ENCODE measurements at regions not wholly inside any gene's neighbourhood (a gene's known extent, or its start where the extent isn't known, plus 50 kb on each side); places are given as distances from the start of the nearest gene placed in this dataset.
A peak's percentile ranks its signal among the peaks of the same experiment; 100 is the strongest.

- H3K27ac Mint-ChIP-seq, result no peak overlapping the region
- H3K4me1 Mint-ChIP-seq, result peaks cover 0 to 1% (median 0%) of the 10 kb centered on the region in 3 donors
- no peaks in the 10 kb centered on the region for H3K36me3 Mint-ChIP-seq
- H3K27me3 Mint-ChIP-seq, result no peaks in the 10 kb centered on the region
- H3K9me3 Mint-ChIP-seq, result no peaks in the 10 kb centered on the region
- no peak overlapping the region for H3K4me3 Mint-ChIP-seq
Observed at GRCh38 chr6:103215847-103216246, 1643.9 kb downstream of the HACE1 start.

- Mint-ChIP-seq H3K4me1 (no peaks in the 10 kb centered on the region), H3K9me3 (peaks cover 0 to 3% (median 2%) of the 10 kb centered on the region in 3 donors), H3K4me3 (no peak overlapping the region), H3K36me3 (no peaks in the 10 kb centered on the region), H3K27me3 (no peaks in the 10 kb centered on the region), H3K27ac (no peak overlapping the region)
Observed at GRCh38 chr6:103210686-103211085, 1649.0 kb downstream of the HACE1 start.

- no peaks in the 10 kb centered on the region for H3K4me1 Mint-ChIP-seq
- H3K9me3 Mint-ChIP-seq, result peaks cover 0 to 4% (median 0%) of the 10 kb centered on the region in 3 donors
- H3K27me3 Mint-ChIP-seq, result no peaks in the 10 kb centered on the region
- peak overlapping the region in 1 of 3 donors; percentile 7 for H3K27ac Mint-ChIP-seq
- no peak overlapping the region for H3K4me3 Mint-ChIP-seq
- no peaks in the 10 kb centered on the region for H3K36me3 Mint-ChIP-seq
Observed at GRCh38 chr6:103198386-103198785, 1661.3 kb downstream of the HACE1 start.

GRCh38 chr6:103193413-103193812 lies 1666.3 kb downstream of the HACE1 start:
- no peaks in the 10 kb centered on the region for H3K27me3 Mint-ChIP-seq
- no peaks in the 10 kb centered on the region for H3K4me1 Mint-ChIP-seq
- H3K27ac Mint-ChIP-seq, result no peak overlapping the region
- no peak overlapping the region for H3K4me3 Mint-ChIP-seq
- peaks cover 0 to 4% (median 3%) of the 10 kb centered on the region in 3 donors for H3K9me3 Mint-ChIP-seq
- H3K36me3 Mint-ChIP-seq, result no peaks in the 10 kb centered on the region

- Mint-ChIP-seq H3K27me3 (no peaks in the 10 kb centered on the region), H3K9me3 (peaks cover 0 to 4% (median 3%) of the 10 kb centered on the region in 3 donors), H3K4me3 (no peak overlapping the region), H3K27ac (no peak overlapping the region), H3K4me1 (no peaks in the 10 kb centered on the region), H3K36me3 (no peaks in the 10 kb centered on the region)
Observed at GRCh38 chr6:103191391-103192093, 1668.2 kb downstream of the HACE1 start.

GRCh38 chr6:103184776-103185175 lies 1674.9 kb downstream of the HACE1 start:
- H3K36me3 Mint-ChIP-seq, result no peaks in the 10 kb centered on the region
- peaks cover 0 to 2% (median 0%) of the 10 kb centered on the region in 3 donors for H3K4me1 Mint-ChIP-seq
- no peaks in the 10 kb centered on the region for H3K9me3 Mint-ChIP-seq
- H3K4me3 Mint-ChIP-seq, result no peak overlapping the region
- H3K27ac Mint-ChIP-seq, result no peak overlapping the region
- no peaks in the 10 kb centered on the region for H3K27me3 Mint-ChIP-seq

GRCh38 chr6:103183831-103184411 lies 1675.8 kb downstream of the HACE1 start:
- H3K4me1 Mint-ChIP-seq, result peaks cover 0 to 2% (median 0%) of the 10 kb centered on the region in 3 donors
- H3K27ac Mint-ChIP-seq, result no peak overlapping the region
- H3K9me3 Mint-ChIP-seq, result no peaks in the 10 kb centered on the region
- H3K4me3 Mint-ChIP-seq, result no peak overlapping the region
- H3K27me3 Mint-ChIP-seq, result no peaks in the 10 kb centered on the region
- no peaks in the 10 kb centered on the region for H3K36me3 Mint-ChIP-seq

GRCh38 chr6:103178193-103178592 lies 1681.5 kb downstream of the HACE1 start:
- Mint-ChIP-seq H3K27me3 (no peaks in the 10 kb centered on the region), H3K4me1 (no peaks in the 10 kb centered on the region), H3K36me3 (no peaks in the 10 kb centered on the region), H3K27ac (no peak overlapping the region), H3K9me3 (peaks cover 0 to 7% (median 0%) of the 10 kb centered on the region in 3 donors), H3K4me3 (no peak overlapping the region)

GRCh38 chr6:103177791-103178190 lies 1681.9 kb downstream of the HACE1 start:
- no peaks in the 10 kb centered on the region for H3K4me1 Mint-ChIP-seq
- H3K27ac Mint-ChIP-seq, result no peak overlapping the region
- H3K4me3 Mint-ChIP-seq, result no peak overlapping the region
- no peaks in the 10 kb centered on the region for H3K27me3 Mint-ChIP-seq
- no peaks in the 10 kb centered on the region for H3K36me3 Mint-ChIP-seq
- peaks cover 0 to 7% (median 0%) of the 10 kb centered on the region in 3 donors for H3K9me3 Mint-ChIP-seq

- Mint-ChIP-seq H3K9me3 (peaks cover 0 to 7% (median 0%) of the 10 kb centered on the region in 3 donors), H3K4me3 (no peak overlapping the region), H3K36me3 (no peaks in the 10 kb centered on the region), H3K27ac (no peak overlapping the region), H3K27me3 (no peaks in the 10 kb centered on the region), H3K4me1 (no peaks in the 10 kb centered on the region)
Observed at GRCh38 chr6:103175056-103175455, 1684.7 kb downstream of the HACE1 start.

GRCh38 chr6:103167345-103168071 lies 1692.2 kb downstream of the HACE1 start:
- H3K27ac Mint-ChIP-seq, result no peak overlapping the region
- no peaks in the 10 kb centered on the region for H3K4me1 Mint-ChIP-seq
- no peak overlapping the region for H3K4me3 Mint-ChIP-seq
- no peaks in the 10 kb centered on the region for H3K36me3 Mint-ChIP-seq
- peaks cover 2 to 10% (median 5%) of the 10 kb centered on the region in 3 donors for H3K9me3 Mint-ChIP-seq
- no peaks in the 10 kb centered on the region for H3K27me3 Mint-ChIP-seq

- Mint-ChIP-seq H3K27me3 (no peaks in the 10 kb centered on the region), H3K4me1 (no peaks in the 10 kb centered on the region), H3K36me3 (no peaks in the 10 kb centered on the region)
Observed at GRCh38 chr6:103154779-103155572, 1704.7 kb downstream of the HACE1 start.

GRCh38 chr6:103153016-103153415 lies 1706.7 kb downstream of the HACE1 start:
- H3K36me3 Mint-ChIP-seq, result no peaks in the 10 kb centered on the region
- H3K4me3 Mint-ChIP-seq, result no peak overlapping the region
- peaks cover 0 to 2% (median 0%) of the 10 kb centered on the region in 3 donors for H3K9me3 Mint-ChIP-seq
- H3K4me1 Mint-ChIP-seq, result no peaks in the 10 kb centered on the region
- no peak overlapping the region for H3K27ac Mint-ChIP-seq
- no peaks in the 10 kb centered on the region for H3K27me3 Mint-ChIP-seq

More at GRCh38 chr6:103154779-103155572, 1704.7 kb downstream of the HACE1 start:
- Mint-ChIP-seq H3K27ac (no peak overlapping the region), H3K9me3 (peaks cover 0 to 2% (median 0%) of the 10 kb centered on the region in 3 donors), H3K4me3 (no peak overlapping the region)

- no peaks in the 10 kb centered on the region for H3K4me1 Mint-ChIP-seq
- H3K9me3 Mint-ChIP-seq, result no peaks in the 10 kb centered on the region
- H3K27me3 Mint-ChIP-seq, result no peaks in the 10 kb centered on the region
- H3K4me3 Mint-ChIP-seq, result no peak overlapping the region
- no peaks in the 10 kb centered on the region for H3K36me3 Mint-ChIP-seq
- no peak overlapping the region for H3K27ac Mint-ChIP-seq
Observed at GRCh38 chr6:103142902-103143301, 1716.8 kb downstream of the HACE1 start.
